Nephron progenitor cell (in vitro differentiated cells): ENCODE measurements at regions not wholly inside any gene's neighbourhood (a gene's known extent, or its start where the extent isn't known, plus 50 kb on each side); places are given as distances from the start of the nearest gene placed in this dataset.
"Not testable (repeated sequence)": the region's sequence is repeated elsewhere in the genome, so short reads cannot be mapped to it uniquely, and the experiment has no call there.

ENCODE experiments used
- DNase-seq: peaks from one replicate; pipeline ENCODE4 v3.0.0; 2021
- H3K27ac Mint-ChIP-seq: 2 replicates; pipeline ENCODE4 v1.8.0; 2021; ENCODE audit warnings: mild to moderate bottlenecking, moderate library complexity, mixed read lengths
- H3K27me3 Mint-ChIP-seq: 2 replicates; pipeline ENCODE4 v1.8.0; 2021; ENCODE audit warnings: mild to moderate bottlenecking, low read depth, mixed read lengths; ENCODE audit not compliant: poor library complexity
- H3K36me3 Mint-ChIP-seq: 2 replicates; pipeline ENCODE4 v1.8.0; 2021; ENCODE audit warnings: low read depth, mixed read lengths
- H3K4me1 Mint-ChIP-seq: 2 replicates; pipeline ENCODE4 v1.8.0; 2021; ENCODE audit warnings: mixed read lengths
- H3K4me3 Mint-ChIP-seq: 2 replicates; pipeline ENCODE4 v1.8.0; 2021; ENCODE audit warnings: mild to moderate bottlenecking, moderate library complexity, mixed read lengths
- H3K9me3 Mint-ChIP-seq: 2 replicates; pipeline ENCODE4 v1.8.0; 2021; ENCODE audit warnings: mild to moderate bottlenecking, moderate library complexity, mixed read lengths
- TF ChIP-seq, protein P1 (sequence below): fragments of 200-600 bp; sonication (generic); IDR thresholded peaks from 2 replicates; pipeline ENCODE4 v1.5.0; 2021; ENCODE audit warnings: antibody characterized with exemption

DNA sequence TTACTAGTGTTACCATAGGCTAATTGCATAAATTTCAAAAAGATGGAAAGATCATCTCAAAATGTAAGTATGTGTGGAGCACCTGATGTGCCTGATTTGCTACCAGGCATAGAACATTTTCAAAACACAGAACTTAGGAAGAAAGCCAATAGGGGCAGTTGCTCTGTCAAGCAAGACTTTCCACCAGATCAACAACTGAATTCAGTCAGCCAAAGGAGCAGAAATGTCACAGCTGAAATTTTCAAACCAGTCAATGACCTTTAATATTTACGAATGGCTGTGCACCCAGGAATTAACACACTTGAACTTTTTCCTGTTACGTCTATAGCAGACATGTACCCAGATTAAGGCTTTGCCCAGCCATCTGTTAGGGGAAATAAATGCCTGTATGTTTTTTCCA, 452.8 kb upstream of the PTGER4 start:
- no peaks in the 10 kb centered on the region for H3K9me3 Mint-ChIP-seq
- H3K4me3 Mint-ChIP-seq: no peak overlapping the region

DNA sequence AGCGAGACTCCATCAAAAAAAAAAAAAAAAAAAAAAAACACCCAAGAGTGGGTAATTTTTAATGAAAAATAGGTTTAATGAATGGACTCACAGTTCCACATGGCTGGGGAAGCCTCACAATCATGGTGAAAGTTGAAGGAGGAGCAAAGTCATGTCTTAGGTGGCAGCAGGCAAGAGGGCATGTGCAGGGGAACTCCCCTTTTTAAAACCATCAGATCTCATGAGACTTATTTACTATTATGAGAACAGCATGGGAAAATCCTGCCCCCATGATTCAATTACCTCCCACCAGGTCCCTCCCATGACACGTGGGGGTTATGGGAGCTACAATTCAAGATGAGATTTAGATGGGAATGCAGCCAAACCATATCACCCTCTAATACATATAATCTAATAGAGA, 454.6 kb upstream of the PTGER4 start:
- not testable (repeated sequence) for H3K27me3 Mint-ChIP-seq, H3K9me3 Mint-ChIP-seq, H3K4me3 Mint-ChIP-seq, H3K27ac Mint-ChIP-seq, DNase-seq, H3K36me3 Mint-ChIP-seq
- H3K4me1 Mint-ChIP-seq: peaks cover 11% of the 10 kb centered on the region

More for the DNA sequence above, 452.8 kb upstream of the PTGER4 start:
- H3K36me3 Mint-ChIP-seq: no peaks in the 10 kb centered on the region
- no peak overlapping the region for H3K27ac Mint-ChIP-seq
- no peak for DNase-seq
- H3K27me3 Mint-ChIP-seq: peaks cover 3% of the 10 kb centered on the region
- TF ChIP-seq, protein P1, sequence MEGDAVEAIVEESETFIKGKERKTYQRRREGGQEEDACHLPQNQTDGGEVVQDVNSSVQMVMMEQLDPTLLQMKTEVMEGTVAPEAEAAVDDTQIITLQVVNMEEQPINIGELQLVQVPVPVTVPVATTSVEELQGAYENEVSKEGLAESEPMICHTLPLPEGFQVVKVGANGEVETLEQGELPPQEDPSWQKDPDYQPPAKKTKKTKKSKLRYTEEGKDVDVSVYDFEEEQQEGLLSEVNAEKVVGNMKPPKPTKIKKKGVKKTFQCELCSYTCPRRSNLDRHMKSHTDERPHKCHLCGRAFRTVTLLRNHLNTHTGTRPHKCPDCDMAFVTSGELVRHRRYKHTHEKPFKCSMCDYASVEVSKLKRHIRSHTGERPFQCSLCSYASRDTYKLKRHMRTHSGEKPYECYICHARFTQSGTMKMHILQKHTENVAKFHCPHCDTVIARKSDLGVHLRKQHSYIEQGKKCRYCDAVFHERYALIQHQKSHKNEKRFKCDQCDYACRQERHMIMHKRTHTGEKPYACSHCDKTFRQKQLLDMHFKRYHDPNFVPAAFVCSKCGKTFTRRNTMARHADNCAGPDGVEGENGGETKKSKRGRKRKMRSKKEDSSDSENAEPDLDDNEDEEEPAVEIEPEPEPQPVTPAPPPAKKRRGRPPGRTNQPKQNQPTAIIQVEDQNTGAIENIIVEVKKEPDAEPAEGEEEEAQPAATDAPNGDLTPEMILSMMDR: no peak
- peaks cover 11% of the 10 kb centered on the region for H3K4me1 Mint-ChIP-seq

DNA sequence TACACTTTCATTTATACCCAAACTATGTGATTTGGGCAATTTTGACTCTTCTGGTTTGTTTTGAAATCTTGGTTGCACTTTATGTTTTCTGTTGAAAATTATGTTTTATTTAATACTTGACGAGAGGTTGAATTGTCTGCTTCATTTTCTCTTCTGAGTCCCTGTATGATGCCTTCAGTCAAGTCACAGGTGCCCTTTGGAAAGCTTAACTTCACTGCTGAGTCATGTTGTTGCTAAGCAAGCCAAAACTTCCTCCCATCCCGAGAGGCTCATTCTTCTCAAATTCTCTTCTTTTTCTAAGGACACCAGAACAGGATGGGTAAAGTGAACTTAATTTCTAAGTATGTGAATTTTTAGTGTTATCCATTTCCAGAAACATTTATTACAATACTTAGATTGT, 455.3 kb upstream of the PTGER4 start:
- Mint-ChIP-seq H3K27ac (no peak overlapping the region), H3K36me3 (no peaks in the 10 kb centered on the region), H3K27me3 (no peaks in the 10 kb centered on the region), H3K4me3 (no peak overlapping the region), H3K9me3 (no peaks in the 10 kb centered on the region), H3K4me1 (peaks cover 11% of the 10 kb centered on the region)
- TF ChIP-seq, protein P1: no peak
- DNase-seq: no peak

DNA sequence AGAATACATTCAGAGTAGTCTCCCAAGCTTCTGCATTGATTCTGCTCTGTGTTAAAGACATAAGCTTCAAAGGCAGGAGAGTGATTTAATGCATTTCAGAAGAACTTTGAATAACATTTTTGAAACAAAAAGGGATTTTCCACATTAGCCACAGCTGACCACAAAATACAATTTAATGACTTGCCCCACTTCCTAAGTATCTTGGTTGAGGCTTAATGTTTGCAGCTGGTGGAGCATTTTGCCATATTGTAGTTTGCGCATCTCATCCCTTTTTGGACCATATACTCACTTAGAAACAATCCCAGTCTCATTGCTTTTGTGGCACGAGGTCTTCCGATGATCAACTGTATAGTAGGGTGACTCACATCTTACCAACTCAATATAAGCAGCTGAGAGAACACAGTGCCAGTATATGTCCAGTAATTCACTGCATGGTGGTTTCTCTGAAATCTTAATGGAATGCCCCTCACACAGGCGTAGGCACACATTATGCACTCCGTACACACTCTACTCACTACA, 455.8 kb upstream of the PTGER4 start:
- Mint-ChIP-seq H3K36me3 (no peaks in the 10 kb centered on the region), H3K4me3 (no peak overlapping the region), H3K27ac (no peak overlapping the region), H3K4me1 (peaks cover 11% of the 10 kb centered on the region), H3K9me3 (no peaks in the 10 kb centered on the region), H3K27me3 (no peaks in the 10 kb centered on the region)
- TF ChIP-seq, protein P1: no peak
- no peak for DNase-seq

DNA sequence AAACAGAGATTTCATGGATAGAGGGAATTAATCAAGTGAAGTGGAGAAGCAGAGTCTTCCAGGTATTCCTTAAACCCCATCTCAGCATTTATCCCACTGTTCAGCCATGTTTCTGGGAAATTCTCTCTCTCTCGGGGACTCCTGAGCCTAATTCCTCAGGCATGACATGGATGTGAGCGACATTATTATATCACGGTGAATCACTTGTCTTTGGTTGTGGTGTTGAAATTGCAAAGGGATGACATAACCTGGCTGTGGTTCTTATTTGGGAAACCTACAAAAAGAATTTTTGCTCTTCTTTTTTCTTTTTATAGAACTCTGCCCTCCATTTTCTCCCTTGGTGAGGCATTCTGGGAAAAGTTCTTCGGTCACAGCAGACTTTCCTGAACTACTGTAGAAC, 457.9 kb upstream of the PTGER4 start:
- no peak for DNase-seq
- H3K27ac Mint-ChIP-seq: no peak overlapping the region

DNA sequence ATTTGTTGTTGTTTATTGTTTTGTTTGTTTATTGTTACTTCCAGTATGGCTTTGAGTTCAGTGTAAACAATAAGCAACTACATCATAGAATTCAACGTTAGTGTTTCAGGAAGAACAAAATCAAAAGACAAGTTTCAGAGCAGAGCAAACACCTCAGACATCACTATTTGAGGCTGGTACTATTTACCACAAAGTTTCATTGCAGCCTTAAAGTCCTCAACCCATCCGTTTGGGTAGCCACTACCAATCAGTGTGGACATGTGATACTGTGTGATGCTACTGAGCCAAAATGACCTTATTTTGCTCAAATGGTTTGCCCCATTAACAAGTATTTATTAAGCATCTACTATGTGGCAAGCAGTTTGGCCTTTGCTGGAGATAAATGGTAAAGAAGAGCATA, 458.5 kb upstream of the PTGER4 start:
- Mint-ChIP-seq H3K9me3 (no peaks in the 10 kb centered on the region), H3K4me3 (no peak overlapping the region), H3K36me3 (no peaks in the 10 kb centered on the region), H3K27me3 (peaks cover 5% of the 10 kb centered on the region), H3K27ac (no peak overlapping the region), H3K4me1 (no peaks in the 10 kb centered on the region)
- TF ChIP-seq, protein P1: no peak
- DNase-seq: no peak

More for the DNA sequence above, 457.9 kb upstream of the PTGER4 start:
- no peaks in the 10 kb centered on the region for H3K36me3 Mint-ChIP-seq
- H3K4me1 Mint-ChIP-seq: no peaks in the 10 kb centered on the region
- H3K4me3 Mint-ChIP-seq: no peak overlapping the region
- H3K27me3 Mint-ChIP-seq: peaks cover 5% of the 10 kb centered on the region
- no peaks in the 10 kb centered on the region for H3K9me3 Mint-ChIP-seq
- TF ChIP-seq, protein P1: no peak
